ENCODE measurements at regions not wholly inside any gene's neighbourhood (a gene's known extent, or its start where the extent isn't known, plus 50 kb on each side); places are given as distances from the start of the nearest gene placed in this dataset.

GRCh38 chr18:66196805-66197204 is 407.1 kb downstream of the CDH19 start:
- H3K4me3 ChIP-seq (ENCODE audit: low read depth, low read length) = no peak overlapping the region
- TF ChIP-seq CTCF (IDR thresholded peaks at IDR 0.05; ENCODE audit: insufficient read depth, low read depth, low read length, missing control alignments) = no peak
- DNase-seq (ENCODE audit: low read depth) = no peak

- no peak for DNase-seq (ENCODE audit: low read depth)
- no peak overlapping the region for H3K4me3 ChIP-seq (ENCODE audit: low read depth, low read length)
- no peak for TF ChIP-seq CTCF (IDR thresholded peaks at IDR 0.05; ENCODE audit: insufficient read depth, low read depth, low read length, missing control alignments)
Observed at GRCh38 chr18:66193938-66194337, 410.0 kb downstream of the CDH19 start.

DNA sequence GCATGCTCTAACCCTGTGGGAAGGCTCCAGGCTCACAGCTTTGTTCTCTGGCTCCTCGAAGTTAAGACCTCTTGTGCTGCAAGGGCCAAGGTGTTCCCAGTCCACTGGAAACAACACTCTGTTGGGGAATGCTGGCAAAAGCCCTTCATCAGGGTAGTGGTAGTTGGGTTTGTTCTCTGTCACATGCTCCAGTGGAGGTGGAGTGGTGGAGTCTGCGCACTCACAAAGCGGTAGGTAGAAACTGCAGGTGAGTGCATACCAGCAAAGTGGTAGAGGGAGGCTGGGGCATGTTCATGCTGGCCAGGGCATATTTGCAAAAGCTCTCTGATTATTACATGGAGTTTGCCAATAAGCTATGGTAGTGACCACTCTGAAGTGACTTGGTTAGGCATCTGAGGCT is 410.5 kb downstream of the CDH19 start:
- no peak overlapping the region for H3K4me3 ChIP-seq (ENCODE audit: low read depth, low read length)
- no peak for TF ChIP-seq CTCF (IDR thresholded peaks at IDR 0.05; ENCODE audit: insufficient read depth, low read depth, low read length, missing control alignments)
- no peak for DNase-seq (ENCODE audit: low read depth)

DNA sequence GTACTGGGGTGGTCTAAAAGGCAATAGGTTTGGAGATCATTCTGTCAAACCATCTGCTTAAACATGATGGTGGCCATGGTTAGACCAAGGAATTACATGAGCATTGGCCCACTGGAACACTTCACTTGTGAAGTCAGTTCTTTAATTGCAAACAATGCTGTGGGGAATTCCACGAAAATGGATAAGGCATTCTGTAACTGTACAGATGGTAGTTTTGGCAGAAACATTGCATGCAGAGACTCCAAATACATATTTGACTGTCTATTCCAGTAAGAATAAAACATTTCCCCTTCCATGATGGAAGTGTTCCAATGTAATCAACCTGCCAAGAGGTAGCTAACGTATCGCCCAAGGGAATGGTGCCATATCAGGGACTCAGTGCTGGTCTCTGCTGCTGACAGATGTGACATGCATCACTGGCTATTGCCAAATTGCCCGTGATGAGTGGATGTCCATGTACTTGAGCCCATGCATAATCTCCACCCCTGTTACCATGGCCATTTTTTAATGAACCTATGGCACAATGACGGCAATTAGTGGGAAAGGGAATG is 417.9 kb downstream of the CDH7 start:
- no peak for DNase-seq (ENCODE audit: low read depth)
- no peak overlapping the region for H3K4me3 ChIP-seq (ENCODE audit: low read depth, low read length)
- no peak for TF ChIP-seq CTCF (IDR thresholded peaks at IDR 0.05; ENCODE audit: insufficient read depth, low read depth, low read length, missing control alignments)

DNA sequence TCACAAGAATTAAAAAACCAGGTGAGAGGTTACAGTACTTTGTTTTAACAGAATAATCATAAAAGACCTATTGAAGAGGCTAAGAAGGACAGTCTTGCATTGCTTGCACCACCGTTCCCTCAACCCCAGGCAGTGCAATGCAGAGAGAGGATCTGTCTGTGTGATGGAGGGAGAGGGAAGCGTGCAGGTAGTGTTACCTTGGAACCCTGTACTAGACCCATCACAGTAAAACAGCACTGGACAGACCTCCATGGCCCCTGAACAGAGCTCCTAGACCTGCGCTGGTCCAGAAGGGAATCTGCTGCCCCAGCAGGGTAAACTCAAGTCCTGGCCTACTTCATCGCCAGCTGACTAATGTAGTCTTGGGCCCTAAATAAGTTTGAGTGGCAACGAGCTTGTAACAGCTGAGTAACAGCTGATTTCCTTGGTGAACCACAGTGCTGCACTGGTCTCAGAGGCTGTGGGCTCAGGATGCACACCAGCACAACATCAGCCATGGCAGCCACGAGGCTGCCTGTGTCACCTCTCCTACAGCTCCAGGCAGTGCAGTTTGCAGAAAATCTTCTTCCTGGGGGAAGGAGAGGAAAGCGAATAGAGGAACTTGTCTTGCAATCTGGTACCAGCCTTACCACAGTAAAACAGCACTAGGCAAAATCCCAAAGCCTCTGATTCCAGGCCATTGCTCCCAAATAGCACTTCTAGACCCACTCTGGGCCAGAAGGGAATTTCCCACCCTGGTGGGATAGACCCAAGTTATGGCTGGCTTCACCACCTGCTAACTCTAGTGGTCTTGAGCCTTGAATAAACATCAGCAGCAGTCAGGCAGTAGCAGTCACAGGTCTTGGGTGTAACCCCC is 417.2 kb downstream of the CDH7 start:
- no peak for TF ChIP-seq CTCF (IDR thresholded peaks at IDR 0.05; ENCODE audit: insufficient read depth, low read depth, low read length, missing control alignments)
- no peak overlapping the region for H3K4me3 ChIP-seq (ENCODE audit: low read depth, low read length)
- DNase-seq (ENCODE audit: low read depth) = no peak

DNA sequence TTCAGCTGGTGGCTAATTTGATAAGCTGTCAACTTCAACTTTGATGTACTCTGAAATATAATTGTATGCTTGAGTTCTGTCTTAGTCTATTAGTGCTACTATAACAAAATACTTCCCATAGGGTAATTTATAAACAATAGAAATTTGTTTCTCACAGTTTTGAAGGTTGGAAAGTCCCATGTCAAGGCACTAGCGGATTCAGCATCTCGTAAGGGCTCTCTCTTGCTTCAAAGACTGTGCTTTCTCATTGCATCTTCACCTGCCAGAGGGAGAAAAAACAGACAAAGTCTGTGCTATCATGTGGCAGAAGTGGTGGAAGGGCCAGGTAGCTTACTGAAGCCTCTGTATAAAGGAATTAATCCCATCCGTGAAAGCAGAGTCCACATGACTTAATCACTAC is 409.2 kb downstream of the CDH7 start:
- no peak overlapping the region for H3K4me3 ChIP-seq (ENCODE audit: low read depth, low read length)
- no peak for DNase-seq (ENCODE audit: low read depth)
- TF ChIP-seq CTCF (IDR thresholded peaks at IDR 0.05; ENCODE audit: insufficient read depth, low read depth, low read length, missing control alignments) = no peak

Data from GM12865 (cell line).